ENCODE measurements at regions not wholly inside any gene's neighbourhood (a gene's known extent, or its start where the extent isn't known, plus 50 kb on each side); places are given as distances from the start of the nearest gene placed in this dataset.

GRCh38 chr9:103816146-103816545 lies 278.0 kb upstream of the SMC2 start:
- H3K9ac ChIP-seq (replicated peaks; ENCODE audit: extremely low read depth, insufficient read depth, low read length): no peak overlapping the region
- H4K20me1 ChIP-seq (replicated peaks; ENCODE audit: control insufficient read depth, extremely low read depth, insufficient read depth, low read length): no peaks in the 10 kb centered on the region
- CTCF ChIA-PET: no interaction called here
- H3K27ac ChIP-seq (ENCODE audit: insufficient read depth, low read depth, low read length): no peak overlapping the region
- no peaks in the 10 kb centered on the region for H3K36me3 ChIP-seq (ENCODE audit: control insufficient read depth in 2 of 2, extremely low read depth in 1 of 2, insufficient read depth in 2 of 2, low read length in 2 of 2)
- H3K9me1 ChIP-seq (replicated peaks; ENCODE audit: control insufficient read depth, extremely low read depth, insufficient read depth, low read length): no peaks in the 10 kb centered on the region
- DNase-seq (ENCODE audit: low read depth, low spot score) (no peak), FAIRE-seq (no peak)
- no peak overlapping the region for H3K4me2 ChIP-seq (ENCODE audit: insufficient read depth, low read length)
- no peak for TF ChIP-seq FOS (IDR thresholded peaks at IDR 0.05; ENCODE audit: borderline replicate concordance, insufficient read depth, low read length)
- TF ChIP-seq MYC (IDR thresholded peaks at IDR 0.05; ENCODE audit: low read depth, low read length): no peak
- TF ChIP-seq CTCF (IDR thresholded peaks at IDR 0.05; ENCODE audit: extremely low read depth in 1 of 2, insufficient read depth in 1 of 2, low read depth in 1 of 2, low read length in 2 of 2): no peak
- no TSS peak for BruUV-seq (replicated peaks)
- H3K4me3 ChIP-seq (replicated peaks in 1 of 3; ENCODE audit: insufficient read depth in 1 of 3, low read depth in 1 of 3, low read length in 3 of 3): no peak overlapping the region
- intact Hi-C loops (cut with micrococcal nuclease): no loop called here
- dilution Hi-C loops (cut with MboI; ENCODE audit: extremely low pct_ligation_motif_present, low sequenced_read_pairs): no loop called here
- no peaks in the 10 kb centered on the region for H3K79me2 ChIP-seq (ENCODE audit: control insufficient read depth, insufficient read depth, low read length)
- no peaks in the 10 kb centered on the region for H3K27me3 ChIP-seq (ENCODE audit: control insufficient read depth in 2 of 2, insufficient read depth in 2 of 2, low read length in 2 of 2)
- H3K4me1 ChIP-seq (ENCODE audit: control insufficient read depth, extremely low read depth, insufficient read depth, low read length): no peaks in the 10 kb centered on the region
- H3K9me3 ChIP-seq (replicated peaks; ENCODE audit: control insufficient read depth, insufficient read depth, low read length): peaks cover 2% of the 10 kb centered on the region
- no peak overlapping the region for H2AFZ ChIP-seq (ENCODE audit: low read depth, low read length)
- POLR2A ChIA-PET: no interaction called here

GRCh38 chr9:103819936-103820335 lies 274.2 kb upstream of the SMC2 start:
- intact Hi-C loops (cut with micrococcal nuclease): no loop called here
- no peaks in the 10 kb centered on the region for H3K27me3 ChIP-seq (ENCODE audit: control insufficient read depth in 2 of 2, insufficient read depth in 2 of 2, low read length in 2 of 2)
- H4K20me1 ChIP-seq (replicated peaks; ENCODE audit: control insufficient read depth, extremely low read depth, insufficient read depth, low read length): no peaks in the 10 kb centered on the region
- ChIA-PET POLR2A (no interaction called here), CTCF (no interaction called here)
- no peak for DNase-seq (ENCODE audit: low read depth, low spot score)
- no peaks in the 10 kb centered on the region for H3K79me2 ChIP-seq (ENCODE audit: control insufficient read depth, insufficient read depth, low read length)
- no peaks in the 10 kb centered on the region for H3K9me1 ChIP-seq (replicated peaks; ENCODE audit: control insufficient read depth, extremely low read depth, insufficient read depth, low read length)
- H3K4me2 ChIP-seq (ENCODE audit: insufficient read depth, low read length): no peak overlapping the region
- FAIRE-seq: no peak
- no TSS peak for BruUV-seq (replicated peaks)
- TF ChIP-seq GATA2 (IDR thresholded peaks at IDR 0.05; ENCODE audit: insufficient read depth, insufficient read length, low read depth, low read length) (no peak), CTCF (IDR thresholded peaks at IDR 0.05; ENCODE audit: extremely low read depth in 1 of 2, insufficient read depth in 1 of 2, low read depth in 1 of 2, low read length in 2 of 2) (no peak), MAX (IDR thresholded peaks at IDR 0.05; ENCODE audit: insufficient read depth, insufficient read length) (no peak), EZH2 (IDR thresholded peaks at IDR 0.05; ENCODE audit: borderline replicate concordance, low read depth, low read length, severe bottlenecking) (no peak), MYC (IDR thresholded peaks at IDR 0.05; ENCODE audit: low read depth, low read length) (no peak), FOS (IDR thresholded peaks at IDR 0.05; ENCODE audit: borderline replicate concordance, insufficient read depth, low read length) (no peak), POLR2A (IDR thresholded peaks at IDR 0.05; ENCODE audit: low read depth, low read length) (no peak), POLR2AphosphoS5 (IDR thresholded peaks at IDR 0.05; ENCODE audit: insufficient read depth, low read depth, low read length) (no peak), JUN (IDR thresholded peaks at IDR 0.05; ENCODE audit: borderline replicate concordance, insufficient read depth, insufficient read length, low read depth) (no peak)
- dilution Hi-C loops (cut with MboI; ENCODE audit: extremely low pct_ligation_motif_present, low sequenced_read_pairs): no loop called here
- no peak overlapping the region for H3K9ac ChIP-seq (replicated peaks; ENCODE audit: extremely low read depth, insufficient read depth, low read length)
- no peak overlapping the region for H2AFZ ChIP-seq (ENCODE audit: low read depth, low read length)
- no peaks in the 10 kb centered on the region for H3K4me1 ChIP-seq (ENCODE audit: control insufficient read depth, extremely low read depth, insufficient read depth, low read length)
- no peaks in the 10 kb centered on the region for H3K36me3 ChIP-seq (ENCODE audit: control insufficient read depth in 2 of 2, extremely low read depth in 1 of 2, insufficient read depth in 2 of 2, low read length in 2 of 2)
- H3K9me3 ChIP-seq (replicated peaks; ENCODE audit: control insufficient read depth, insufficient read depth, low read length): no peaks in the 10 kb centered on the region
- no peak overlapping the region for H3K4me3 ChIP-seq (replicated peaks in 1 of 3; ENCODE audit: insufficient read depth in 1 of 3, low read depth in 1 of 3, low read length in 3 of 3)
- no peak overlapping the region for H3K27ac ChIP-seq (ENCODE audit: insufficient read depth, low read depth, low read length)
